GM21786 (cell line): ENCODE measurements at regions not wholly inside any gene's neighbourhood (a gene's known extent, or its start where the extent isn't known, plus 50 kb on each side); places are given as distances from the start of the nearest gene placed in this dataset.

Source experiments
- ATAC-seq: cut with Tn5 transposase; IDR thresholded peaks from one replicate; pipeline ENCODE4 v1.9.1; 2021; ENCODE audit not compliant: unreplicated experiment

- ATAC-seq, result no peak
These were observed 53.2 kb upstream of the ZNF536 start for GRCh38 chr19:30318936-30319335.

- ATAC-seq, result no peak
These were observed 52.8 kb upstream of the ZNF536 start for GRCh38 chr19:30319411-30319810.

GRCh38 chr19:30319876-30320275 is 52.3 kb upstream of the ZNF536 start:
- ATAC-seq, result no peak

DNA sequence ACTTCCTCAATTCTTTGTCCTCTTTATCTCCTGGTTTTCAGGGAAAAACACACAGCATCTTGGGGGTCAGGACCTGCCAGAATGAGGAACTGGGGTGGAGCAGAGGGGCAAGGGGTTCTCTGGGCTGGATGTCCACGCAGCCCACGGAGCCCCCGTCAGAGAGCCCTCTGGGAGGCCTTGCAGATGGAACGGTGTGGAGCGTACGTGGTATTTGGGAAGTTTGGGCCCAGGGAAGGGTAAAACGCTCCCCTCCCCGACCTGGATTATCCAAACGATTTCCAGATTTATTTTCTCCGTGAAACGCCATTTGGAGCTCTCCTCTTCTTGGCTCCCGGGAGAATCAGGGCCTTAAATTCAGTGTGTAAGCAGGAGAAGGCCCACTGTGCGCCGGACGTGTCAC is 51.7 kb upstream of the ZNF536 start:
- no peak for ATAC-seq

GRCh38 chr19:30320916-30321315 is 51.3 kb upstream of the ZNF536 start:
- no peak for ATAC-seq
